IPS DF 19.7 (cell line): ENCODE measurements at regions not wholly inside any gene's neighbourhood (a gene's known extent, or its start where the extent isn't known, plus 50 kb on each side); places are given as distances from the start of the nearest gene placed in this dataset.
"Not testable (repeated sequence)": the region's sequence is repeated elsewhere in the genome, so short reads cannot be mapped to it uniquely, and the experiment has no call there.

Source experiments
- DNase-seq: peaks from one replicate; pipeline ENCODE4 v3.0.0-alpha.2; 2013; ENCODE audit warnings: low read depth, low spot score

GRCh38 chrX:69431420-69431819 lies 72.7 kb upstream of the NALF2 start:
- no peak for DNase-seq

- no peak for DNase-seq
These were observed 73.3 kb upstream of the NALF2 start for GRCh38 chrX:69430785-69431184.

- DNase-seq, result no peak
These were observed 74.6 kb upstream of the NALF2 start for GRCh38 chrX:69429339-69430015.

GRCh38 chrX:69428216-69428615 lies 75.9 kb upstream of the NALF2 start:
- DNase-seq, result no peak

GRCh38 chrX:69424910-69425309 lies 79.2 kb upstream of the NALF2 start:
- DNase-seq, result no peak

- DNase-seq, result no peak
These were observed 80.0 kb upstream of the NALF2 start for GRCh38 chrX:69424161-69424560.

- DNase-seq, result not testable (repeated sequence)
These were observed 81.9 kb upstream of the NALF2 start for GRCh38 chrX:69422208-69422607.

- no peak for DNase-seq
These were observed 88.4 kb upstream of the NALF2 start for GRCh38 chrX:69415698-69416097.

- DNase-seq, result no peak
These were observed 91.5 kb upstream of the NALF2 start for GRCh38 chrX:69412661-69413060.

GRCh38 chrX:69398881-69399280 lies 105.2 kb upstream of the NALF2 start:
- no peak for DNase-seq

- DNase-seq, result peak; percentile 20
These were observed 107.2 kb upstream of the NALF2 start for GRCh38 chrX:69396916-69397315.

- DNase-seq, result no peak
These were observed 108.8 kb upstream of the NALF2 start for GRCh38 chrX:69395306-69395705.

- no peak for DNase-seq
These were observed 115.0 kb upstream of the NALF2 start for GRCh38 chrX:69389101-69389501.

- DNase-seq, result no peak
These were observed 115.6 kb upstream of the NALF2 start for GRCh38 chrX:69388526-69388925.

- peak; percentile 38 for DNase-seq
These were observed 116.3 kb upstream of the NALF2 start for GRCh38 chrX:69387567-69388487.

GRCh38 chrX:69386681-69387080 lies 117.4 kb upstream of the NALF2 start:
- DNase-seq, result no peak

- no peak for DNase-seq
These were observed 124.7 kb upstream of the NALF2 start for GRCh38 chrX:69379412-69379811.

- no peak for DNase-seq
These were observed 129.6 kb upstream of the NALF2 start for GRCh38 chrX:69374569-69374968.

- DNase-seq, result no peak
These were observed 131.7 kb upstream of the NALF2 start for GRCh38 chrX:69372435-69372834.

GRCh38 chrX:69371159-69371558 lies 133.0 kb upstream of the NALF2 start:
- no peak for DNase-seq

GRCh38 chrX:69369999-69370398 lies 134.1 kb upstream of the NALF2 start:
- DNase-seq, result no peak

GRCh38 chrX:69366183-69366582 lies 137.9 kb upstream of the NALF2 start:
- no peak for DNase-seq

GRCh38 chrX:69365755-69366154 lies 138.4 kb upstream of the NALF2 start:
- DNase-seq, result no peak
